Prostate gland (tissue), 2 donors: ENCODE measurements at regions not wholly inside any gene's neighbourhood (a gene's known extent, or its start where the extent isn't known, plus 50 kb on each side); places are given as distances from the start of the nearest gene placed in this dataset.

ENCODE experiments used
- POLR2A ChIP-seq: fragments of 450-650 bp; IDR thresholded peaks from one replicate; pipeline ENCODE4 v1.6.1; 2016; ENCODE audit warnings: antibody characterized with exemption, mild to moderate bottlenecking
- POLR2AphosphoS5 ChIP-seq: sonication (generic); formaldehyde crosslinking; IDR thresholded peaks from one replicate; pipeline ENCODE4 v1.6.1; 2017; ENCODE audit warnings: antibody characterized with exemption
- TF ChIP-seq, protein P1 (sequence below), 4 experiments: fragments of 200-600 bp in 2 of 4; fragments of 450-650 bp in 2 of 4; sonication (generic) in 2 of 4; IDR thresholded peaks; 1 replicate in 3 of 4; 2 replicates in 1 of 4; pipeline ENCODE4 v1.5.1; 2016 to 2019; ENCODE audit warnings: antibody characterized with exemption in 4 of 4, mild to moderate bottlenecking in 2 of 4, moderate library complexity in 2 of 4

DNA sequence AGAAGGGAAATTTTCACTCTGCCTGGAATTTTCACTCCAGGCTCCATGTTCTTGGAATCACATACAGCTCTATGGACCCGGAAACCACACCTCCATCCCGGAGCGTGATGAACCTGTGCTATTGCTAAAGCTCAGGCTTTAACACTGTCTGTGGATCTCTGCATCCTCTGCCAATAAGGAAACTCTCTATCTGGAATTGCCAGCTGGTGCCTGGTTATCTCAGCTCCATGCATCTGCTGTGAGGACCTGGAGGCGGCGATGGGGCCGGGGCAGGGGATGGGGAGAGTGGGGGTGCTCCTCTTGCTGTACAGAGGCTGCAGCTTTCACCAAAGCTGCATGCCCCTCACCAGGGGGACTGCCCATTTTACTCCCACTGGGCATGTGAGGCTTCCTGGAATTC, 754.0 kb upstream of the SOX11 start:
- TF ChIP-seq, protein P1, sequence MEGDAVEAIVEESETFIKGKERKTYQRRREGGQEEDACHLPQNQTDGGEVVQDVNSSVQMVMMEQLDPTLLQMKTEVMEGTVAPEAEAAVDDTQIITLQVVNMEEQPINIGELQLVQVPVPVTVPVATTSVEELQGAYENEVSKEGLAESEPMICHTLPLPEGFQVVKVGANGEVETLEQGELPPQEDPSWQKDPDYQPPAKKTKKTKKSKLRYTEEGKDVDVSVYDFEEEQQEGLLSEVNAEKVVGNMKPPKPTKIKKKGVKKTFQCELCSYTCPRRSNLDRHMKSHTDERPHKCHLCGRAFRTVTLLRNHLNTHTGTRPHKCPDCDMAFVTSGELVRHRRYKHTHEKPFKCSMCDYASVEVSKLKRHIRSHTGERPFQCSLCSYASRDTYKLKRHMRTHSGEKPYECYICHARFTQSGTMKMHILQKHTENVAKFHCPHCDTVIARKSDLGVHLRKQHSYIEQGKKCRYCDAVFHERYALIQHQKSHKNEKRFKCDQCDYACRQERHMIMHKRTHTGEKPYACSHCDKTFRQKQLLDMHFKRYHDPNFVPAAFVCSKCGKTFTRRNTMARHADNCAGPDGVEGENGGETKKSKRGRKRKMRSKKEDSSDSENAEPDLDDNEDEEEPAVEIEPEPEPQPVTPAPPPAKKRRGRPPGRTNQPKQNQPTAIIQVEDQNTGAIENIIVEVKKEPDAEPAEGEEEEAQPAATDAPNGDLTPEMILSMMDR (IDR thresholded peaks at IDR 0.05): no peak
- no peak for TF ChIP-seq POLR2AphosphoS5
- no peak for TF ChIP-seq POLR2A
